Ishikawa (cell line): ENCODE measurements at regions not wholly inside any gene's neighbourhood (a gene's known extent, or its start where the extent isn't known, plus 50 kb on each side); places are given as distances from the start of the nearest gene placed in this dataset.

ENCODE experiments used
- CEBPB ChIP-seq: IDR thresholded peaks from 2 replicates; pipeline ENCODE4 v1.6.1; 2012
- CREB1 ChIP-seq: IDR thresholded peaks from 2 replicates; pipeline ENCODE4 v1.6.1; 2012; ENCODE audit warnings: low read depth
- EGR1 ChIP-seq: IDR thresholded peaks from 2 replicates; pipeline ENCODE4 v1.6.1; 2012
- EP300 ChIP-seq: IDR thresholded peaks from 2 replicates; pipeline ENCODE4 v1.6.1; 2012; ENCODE audit warnings: borderline replicate concordance
- FOXM1 ChIP-seq: IDR thresholded peaks from 2 replicates; pipeline ENCODE4 v1.6.1; 2012; ENCODE audit warnings: low read depth, borderline replicate concordance
- MAX ChIP-seq: IDR thresholded peaks from 2 replicates; pipeline ENCODE4 v1.6.1; 2012
- NFIC ChIP-seq: IDR thresholded peaks from 2 replicates; pipeline ENCODE4 v1.6.1; 2012
- RAD21 ChIP-seq: IDR thresholded peaks from 2 replicates; pipeline ENCODE4 v1.6.1; 2012; ENCODE audit warnings: low read depth
- REST ChIP-seq: IDR thresholded peaks from 2 replicates; pipeline ENCODE4 v1.6.1; 2012; ENCODE audit warnings: low read depth, mild to moderate bottlenecking
- TAF1 ChIP-seq: IDR thresholded peaks from 2 replicates; pipeline ENCODE4 v1.6.1; 2012; ENCODE audit warnings: low read depth, mild to moderate bottlenecking
- TCF12 ChIP-seq: IDR thresholded peaks from 2 replicates; pipeline ENCODE4 v1.6.1; 2012; ENCODE audit warnings: low read depth
- TEAD4 ChIP-seq: IDR thresholded peaks from 2 replicates; pipeline ENCODE4 v1.6.1; 2012
- USF1 ChIP-seq: IDR thresholded peaks from 2 replicates; pipeline ENCODE4 v1.6.1; 2012
- YY1 ChIP-seq: IDR thresholded peaks from 2 replicates; pipeline ENCODE4 v1.6.1; 2012; ENCODE audit warnings: low read depth
- ZBTB7A ChIP-seq: IDR thresholded peaks from 2 replicates; pipeline ENCODE4 v1.6.1; 2012; ENCODE audit warnings: low read depth

GRCh38 chr16:13856398-13856797 lies 63.6 kb upstream of the ERCC4 start:
- TF ChIP-seq CREB1 (no peak), EGR1 (no peak), TAF1 (no peak), ZBTB7A (no peak), TEAD4 (no peak), TCF12 (no peak), CEBPB (no peak), MAX (no peak), RAD21 (no peak)

GRCh38 chr16:13856811-13857511 lies 63.0 kb upstream of the ERCC4 start:
- TF ChIP-seq TEAD4 (no peak), NFIC (no peak), CREB1 (no peak), EGR1 (no peak), ZBTB7A (no peak), FOXM1 (no peak), EP300 (no peak)

- no peak for TF ChIP-seq TAF1
Measured at GRCh38 chr16:13858873-13859580, 60.9 kb upstream of the ERCC4 start.

GRCh38 chr16:13863075-13863765 lies 56.7 kb upstream of the ERCC4 start:
- TF ChIP-seq TAF1 (no peak), RAD21 (no peak), EGR1 (no peak), CREB1 (no peak), TEAD4 (no peak), FOXM1 (no peak), CEBPB (no peak), REST (no peak), MAX (no peak), ZBTB7A (no peak)

- TF ChIP-seq RAD21: no peak
- TF ChIP-seq CEBPB: no peak
- TF ChIP-seq REST: no peak
- no peak for TF ChIP-seq MAX
- no peak for TF ChIP-seq TCF12
- TF ChIP-seq TAF1: no peak
- no peak for TF ChIP-seq NFIC
- no peak for TF ChIP-seq FOXM1
- no peak for TF ChIP-seq EP300
- TF ChIP-seq TEAD4: no peak
- no peak for TF ChIP-seq CREB1
- TF ChIP-seq ZBTB7A: no peak
- no peak for TF ChIP-seq EGR1
- TF ChIP-seq YY1: no peak
- TF ChIP-seq USF1: no peak
Measured at GRCh38 chr16:13864689-13865088, 55.3 kb upstream of the ERCC4 start.

GRCh38 chr16:13866073-13866472 lies 53.9 kb upstream of the ERCC4 start:
- TF ChIP-seq FOXM1 (no peak), RAD21 (peak; percentile 73), NFIC (no peak), YY1 (0 out of 2 replicates have a peak, but pooled peaks have one; percentile 11)
